ENCODE measurements at regions not wholly inside any gene's neighbourhood (a gene's known extent, or its start where the extent isn't known, plus 50 kb on each side); places are given as distances from the start of the nearest gene placed in this dataset.
"Not testable (repeated sequence)": the region's sequence is repeated elsewhere in the genome, so short reads cannot be mapped to it uniquely, and the experiment has no call there.

DNA sequence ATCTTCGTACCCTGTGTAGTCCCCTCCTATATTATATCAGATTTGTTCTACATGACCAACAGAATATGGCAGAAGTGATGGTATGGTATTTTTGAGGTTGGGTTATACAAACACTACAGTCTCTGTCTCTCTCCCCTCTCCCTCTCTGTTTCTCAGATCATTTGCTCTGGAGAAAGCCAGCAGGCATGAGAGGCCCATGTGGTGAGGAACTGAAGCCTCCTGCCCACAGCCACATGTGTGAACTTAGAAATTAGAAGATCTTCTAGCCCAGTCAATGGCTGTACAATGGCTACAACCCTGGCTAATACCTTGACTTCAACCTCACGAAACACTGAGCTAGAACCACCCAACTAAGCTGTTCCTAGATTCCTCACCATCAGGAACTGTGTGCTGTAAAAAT lies 250.6 kb downstream of the SMAD2 start:
- DNase-seq (ENCODE audit: low spot score): no peak

DNA sequence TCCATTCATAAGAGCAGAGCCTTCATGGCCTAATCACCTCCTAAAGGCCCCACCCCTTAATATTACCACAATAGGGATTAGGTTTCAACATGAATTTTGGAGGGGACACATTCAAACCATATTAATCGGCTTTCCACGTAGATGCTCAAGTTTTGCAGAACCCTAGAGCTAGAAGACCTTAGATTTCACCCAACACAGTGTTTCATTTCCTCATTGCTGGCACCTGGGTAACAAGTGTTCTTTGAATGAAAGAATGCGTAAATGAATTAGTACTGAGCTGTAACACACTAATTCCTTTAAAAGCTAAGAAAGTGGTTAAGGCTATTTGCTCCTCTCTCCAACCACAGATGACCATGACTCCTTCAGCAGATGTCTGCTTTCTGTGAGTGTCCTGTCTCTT lies 252.5 kb downstream of the SMAD2 start:
- DNase-seq (ENCODE audit: low spot score): no peak

DNA sequence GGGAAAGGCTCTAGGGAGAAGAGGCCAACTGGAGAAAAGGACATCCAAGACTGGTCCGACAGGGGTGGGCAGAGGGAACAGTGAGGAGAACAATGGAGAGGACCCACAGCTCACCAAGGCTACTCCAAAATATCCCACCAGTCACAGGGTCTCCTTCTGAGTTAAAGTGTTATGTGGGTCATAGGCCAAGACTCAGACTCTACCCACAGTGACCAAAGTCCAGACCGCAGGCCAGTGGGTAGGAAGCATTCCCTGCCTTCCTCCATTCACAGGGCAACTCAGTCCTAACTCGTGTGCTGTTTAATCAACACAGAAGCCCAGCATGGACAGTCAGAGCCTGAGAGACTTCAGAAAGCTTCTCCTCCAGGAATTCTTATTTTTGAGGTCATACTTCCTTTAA lies 260.6 kb downstream of the SMAD2 start:
- no peak for DNase-seq (ENCODE audit: low spot score)

DNA sequence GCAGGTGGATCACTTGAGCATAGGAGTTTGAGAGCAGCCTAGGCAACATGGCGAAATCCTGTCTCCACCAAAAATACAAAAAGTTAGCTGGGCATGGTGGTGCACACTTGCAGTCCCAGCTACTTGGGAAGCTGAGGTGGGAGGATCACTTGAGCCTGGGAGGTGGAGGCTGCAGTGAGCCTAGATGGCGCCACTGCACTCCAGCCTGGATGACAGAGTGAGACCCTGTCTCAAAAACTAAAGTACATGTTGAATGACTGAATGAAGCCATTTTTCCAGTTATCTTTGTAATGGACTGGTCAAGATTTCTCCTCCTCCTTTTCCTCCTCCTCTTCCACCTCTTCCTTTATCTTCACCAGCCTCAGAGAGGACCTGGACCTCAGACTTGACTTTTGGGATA lies 272.0 kb downstream of the SMAD2 start:
- DNase-seq (ENCODE audit: low spot score): no peak

DNA sequence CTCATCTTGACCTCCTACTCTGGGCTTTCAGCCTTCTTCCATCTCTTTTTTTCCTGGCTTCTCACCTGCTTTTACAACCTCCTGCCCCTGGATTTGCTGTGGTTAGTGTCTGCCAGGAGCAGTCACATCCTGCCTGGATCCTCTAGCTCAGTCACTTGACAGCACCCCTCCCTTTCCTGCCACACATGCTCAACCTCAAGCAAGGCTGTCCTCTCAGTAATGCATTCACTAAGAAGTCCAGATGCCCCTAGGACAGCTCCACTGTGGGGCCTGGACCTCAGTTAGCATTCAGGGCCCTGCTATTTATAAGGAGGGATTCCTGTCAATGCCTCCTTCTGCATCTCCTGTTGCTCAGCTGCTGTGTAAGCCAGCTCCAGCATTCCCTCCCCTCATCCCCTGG lies 275.5 kb downstream of the SMAD2 start:
- DNase-seq (ENCODE audit: low spot score): no peak

DNA sequence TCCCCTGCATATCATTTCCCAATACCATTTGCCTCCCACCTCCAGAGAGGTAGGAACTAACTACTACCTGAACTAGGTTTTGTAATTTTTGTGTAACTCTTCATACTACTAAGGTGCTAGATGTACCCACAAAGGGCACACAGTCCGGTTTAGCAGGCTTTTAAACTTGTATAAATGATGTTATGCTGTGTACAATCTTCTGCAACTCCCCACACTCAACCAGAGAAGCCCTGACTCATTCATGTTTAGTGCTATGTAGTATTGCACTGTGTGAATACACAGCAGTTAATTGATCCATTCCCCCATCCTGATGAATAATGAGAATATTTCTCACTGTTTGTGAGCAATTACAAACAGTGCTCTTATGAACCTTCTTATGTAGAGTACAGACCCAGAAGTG lies 285.6 kb downstream of the SMAD2 start:
- DNase-seq (ENCODE audit: low spot score): no peak

DNA sequence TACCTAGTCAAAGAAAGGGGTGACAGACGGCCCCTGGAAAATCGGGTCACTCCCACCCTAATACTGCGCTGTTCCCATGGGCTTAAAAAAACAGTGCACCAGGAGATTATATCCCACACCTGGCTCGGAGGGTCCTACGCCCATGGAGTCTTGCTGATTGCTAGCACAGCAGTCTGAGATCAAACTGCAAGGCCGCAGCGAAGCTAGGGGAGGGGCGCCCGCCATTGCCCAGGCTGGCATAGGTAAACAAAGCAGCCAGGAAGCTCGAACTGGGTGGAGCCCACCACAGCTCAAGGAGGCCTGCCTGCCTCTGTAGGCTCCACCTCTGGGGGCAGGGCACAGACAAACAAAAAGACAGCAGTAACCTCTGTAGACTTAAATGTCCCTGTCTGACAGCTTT lies 292.9 kb downstream of the SMAD2 start:
- DNase-seq (ENCODE audit: low spot score): not testable (repeated sequence)

DNA sequence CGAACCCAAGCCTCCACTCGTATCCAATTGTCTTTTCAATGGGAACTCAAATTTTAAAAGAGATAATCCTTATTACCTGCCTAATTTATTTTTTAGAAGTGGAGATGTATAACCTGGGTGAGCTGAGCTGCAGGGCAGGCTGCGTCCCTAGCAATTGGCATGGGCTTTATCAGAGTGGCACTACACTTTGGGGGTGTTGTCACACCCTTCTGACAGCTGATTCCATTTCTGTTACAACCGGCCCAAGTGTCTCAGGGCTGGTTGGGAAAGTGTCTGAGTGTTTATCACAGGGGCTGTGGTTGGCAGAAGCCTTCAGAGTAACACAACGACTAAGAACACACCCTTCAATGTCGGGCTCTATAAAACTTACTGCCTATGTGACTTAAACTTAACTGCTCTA lies 295.0 kb downstream of the SMAD2 start:
- DNase-seq (ENCODE audit: low spot score): no peak

DNA sequence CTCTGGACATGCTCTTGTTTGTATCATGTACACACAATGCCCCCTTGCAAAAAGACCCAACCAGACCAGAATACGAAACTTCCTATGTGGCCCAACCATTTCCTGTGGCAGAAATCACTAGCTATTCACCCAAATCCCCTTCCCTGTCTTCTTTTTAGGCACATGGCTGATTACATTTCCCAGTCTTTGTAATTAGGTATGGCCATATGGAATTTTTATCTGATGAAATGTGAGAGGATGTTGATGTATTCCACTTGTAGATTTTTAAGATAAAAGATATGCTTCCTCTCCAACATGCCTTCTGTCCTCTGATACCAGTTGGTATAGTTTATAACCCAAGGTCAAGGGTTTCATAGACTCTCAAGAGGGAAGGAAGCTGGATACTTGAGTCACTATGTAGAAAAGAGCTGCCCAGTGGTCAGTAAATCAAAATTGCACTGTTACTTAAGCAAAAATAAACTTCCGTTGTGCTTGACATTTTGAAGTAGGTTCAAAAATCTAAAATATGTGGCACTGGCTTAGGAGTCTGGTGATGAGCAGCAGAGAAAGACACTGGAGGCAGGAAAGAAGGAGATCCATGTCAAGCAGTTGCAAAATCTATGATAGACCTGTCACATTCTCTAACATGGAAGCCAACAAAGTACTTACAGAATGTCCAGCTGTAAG lies 297.4 kb downstream of the SMAD2 start:
- DNase-seq (ENCODE audit: low spot score): no peak

DNA sequence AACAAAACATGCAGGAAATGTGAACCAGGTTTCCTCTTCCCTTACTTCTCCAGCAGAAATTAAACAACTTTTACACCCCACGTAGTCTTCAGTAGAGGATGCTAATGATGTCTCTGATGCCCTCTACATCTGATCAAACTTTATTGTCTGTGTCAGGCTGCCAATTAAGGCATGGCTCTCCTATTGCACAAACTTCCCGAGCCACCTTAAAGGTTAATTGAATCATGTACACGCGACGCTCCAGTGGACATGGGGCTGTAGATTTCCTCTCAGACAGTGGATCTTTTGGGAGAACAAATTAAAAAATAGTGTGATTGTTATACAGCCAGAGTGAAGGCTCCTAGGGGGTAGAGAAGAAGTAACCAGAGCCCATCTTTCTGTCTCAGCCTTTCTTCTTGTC lies 301.6 kb downstream of the SMAD2 start:
- no peak for DNase-seq (ENCODE audit: low spot score)

DNA sequence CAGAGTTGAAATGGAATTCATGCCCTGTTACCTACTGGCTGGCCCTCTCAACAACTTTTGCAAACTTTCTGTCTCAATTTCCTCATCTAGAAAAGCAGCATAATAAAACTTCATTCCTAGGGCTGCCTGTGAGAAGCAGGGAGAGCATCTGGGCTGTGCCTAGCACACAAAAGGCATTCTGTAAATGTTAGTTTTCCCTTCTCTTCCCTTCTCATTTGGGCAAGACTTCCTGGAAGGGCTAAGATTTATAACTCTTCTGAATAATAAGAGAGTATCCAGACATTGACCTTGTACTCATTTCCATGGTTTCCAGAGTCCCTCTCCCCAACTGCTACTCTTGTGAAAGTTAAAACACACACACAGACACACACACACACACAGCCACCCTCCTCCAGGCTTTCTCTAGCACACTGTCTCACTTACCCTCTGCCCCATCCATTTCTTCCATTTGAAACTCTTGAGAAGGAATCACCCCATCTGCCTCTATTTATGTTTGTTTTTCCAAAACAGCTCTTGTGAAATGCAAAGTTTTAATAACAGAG lies 302.1 kb downstream of the SMAD2 start:
- DNase-seq (ENCODE audit: low spot score): no peak

DNA sequence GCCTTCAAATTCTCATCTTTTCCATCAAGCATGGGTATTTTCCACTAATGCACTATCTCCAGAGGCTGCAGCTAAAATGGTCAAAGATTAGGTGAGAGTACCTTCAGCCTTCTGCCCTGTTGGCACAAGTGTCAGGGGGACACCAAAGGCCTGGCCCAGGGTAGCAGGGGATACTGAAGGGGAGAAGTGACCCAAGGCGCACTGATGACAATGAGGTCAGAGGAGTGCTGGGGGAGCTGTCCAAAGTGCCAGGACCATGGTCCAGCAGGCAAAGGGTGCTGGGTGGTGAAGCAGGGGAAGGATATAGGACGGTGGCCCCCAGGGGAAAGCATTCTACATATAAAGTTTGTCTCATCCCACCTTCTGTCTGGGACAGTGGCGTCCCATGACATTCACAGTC lies 303.4 kb downstream of the SMAD2 start:
- no peak for DNase-seq (ENCODE audit: low spot score)

DNA sequence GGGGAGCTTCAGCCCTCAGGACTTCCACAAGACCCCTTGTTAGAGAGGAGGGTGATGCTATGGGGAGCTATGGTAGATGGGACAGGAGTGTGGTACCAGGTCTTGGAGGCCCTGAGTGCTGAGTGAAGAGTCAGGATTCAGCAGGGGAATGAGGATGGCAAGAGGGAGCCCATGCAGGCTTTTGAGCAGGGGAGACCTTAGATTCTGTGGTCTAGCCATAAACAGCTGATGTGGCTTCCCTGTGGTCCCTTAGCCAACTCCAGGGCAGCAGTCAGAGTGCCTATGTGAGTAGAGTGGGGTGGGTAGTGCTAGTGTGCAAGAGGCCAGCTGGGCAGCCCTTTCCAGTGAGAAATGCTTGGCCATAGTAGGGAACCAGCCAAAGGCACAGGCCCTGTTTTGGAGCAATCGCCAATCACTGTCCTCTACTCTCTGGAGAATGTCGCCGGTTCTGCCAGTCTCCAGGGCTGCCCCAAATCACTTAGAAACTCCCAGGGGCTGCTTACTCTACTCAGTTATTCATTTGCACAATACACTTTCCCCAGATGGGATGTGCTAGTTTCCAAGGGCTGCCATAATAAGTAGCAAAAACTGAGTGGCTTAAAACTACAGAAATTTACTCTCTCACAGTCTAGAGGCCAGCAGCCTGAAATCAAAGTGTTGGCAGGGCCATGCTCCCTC lies 310.5 kb downstream of the SMAD2 start:
- no peak for DNase-seq (ENCODE audit: low spot score)

DNA sequence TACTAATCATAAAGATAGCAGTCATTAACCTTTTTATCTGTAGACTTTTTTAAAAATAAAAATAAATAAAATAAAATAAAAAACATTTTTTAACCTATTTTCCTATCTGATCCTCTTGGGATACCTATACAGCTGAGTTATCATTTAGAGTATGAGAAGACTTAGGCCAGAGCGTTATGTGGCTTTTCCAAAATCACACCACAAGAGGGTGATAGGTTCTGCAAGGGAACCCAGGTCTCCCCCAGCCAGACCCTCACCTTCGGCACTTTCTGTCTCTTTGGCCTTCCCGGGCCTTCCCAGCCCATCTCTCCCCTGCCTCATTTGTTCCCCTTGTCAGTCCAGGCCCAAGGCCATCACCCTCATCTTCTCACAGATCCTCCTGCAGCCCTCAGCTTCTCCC lies 311.7 kb downstream of the SMAD2 start:
- no peak for DNase-seq (ENCODE audit: low spot score)

DNA sequence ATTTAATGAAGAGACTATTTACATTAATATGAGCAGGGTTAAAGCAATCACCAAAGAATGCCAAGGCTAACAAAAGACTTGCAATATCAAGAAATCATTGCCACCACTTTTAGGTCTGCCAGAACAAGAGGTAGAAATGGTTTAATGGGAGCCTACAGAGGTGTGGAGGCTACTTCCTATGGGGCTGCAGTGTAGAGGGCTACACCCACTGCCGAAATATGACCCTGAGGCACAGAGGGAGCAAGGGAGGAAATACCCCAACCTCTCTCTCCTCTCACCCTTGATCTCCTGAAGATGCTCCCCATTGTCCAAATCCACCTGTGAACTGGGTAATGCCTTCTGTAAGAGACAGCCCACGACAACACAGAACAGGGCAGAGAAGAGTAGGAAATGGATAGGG lies 315.4 kb downstream of the SMAD2 start:
- DNase-seq (ENCODE audit: low spot score): no peak

DNA sequence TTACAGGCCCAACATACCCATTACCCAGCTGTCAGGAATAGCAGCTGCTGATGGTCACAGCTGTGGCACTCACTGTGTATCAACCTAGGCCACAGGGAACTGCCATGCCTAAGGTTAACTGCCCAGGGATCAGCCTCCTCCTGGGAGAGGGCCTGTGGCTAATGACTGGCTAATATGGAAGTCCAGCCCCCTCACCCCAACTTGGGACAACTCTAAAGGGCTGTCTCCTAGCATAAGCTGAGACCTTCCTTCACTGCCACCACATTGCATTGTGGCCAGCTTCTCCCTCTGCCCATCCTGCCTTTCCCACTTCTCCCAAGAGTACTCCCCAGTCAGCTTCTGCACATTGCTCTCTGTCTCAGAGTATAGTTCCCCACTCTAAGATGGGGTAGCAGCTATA lies 316.5 kb downstream of the SMAD2 start:
- DNase-seq (ENCODE audit: low spot score): no peak

DNA sequence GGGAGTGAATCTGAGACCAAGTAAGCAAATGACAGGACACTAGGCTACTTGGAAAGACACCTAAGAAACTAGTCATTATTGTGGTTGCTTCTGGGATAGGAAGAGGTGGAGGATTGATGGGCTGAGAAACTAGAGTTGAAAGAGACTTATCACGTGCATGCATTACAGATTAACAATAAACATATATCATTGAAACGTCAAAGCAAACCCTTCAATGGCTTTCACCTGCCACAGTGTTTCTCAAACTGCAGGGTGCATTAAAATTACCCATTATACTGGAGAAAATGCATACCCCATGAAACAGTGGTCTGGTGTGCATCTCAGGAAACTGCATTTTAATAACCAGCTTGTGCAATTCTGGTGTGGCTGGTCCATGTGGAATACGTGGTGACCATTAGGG lies 318.8 kb downstream of the SMAD2 start:
- DNase-seq (ENCODE audit: low spot score): no peak

DNA sequence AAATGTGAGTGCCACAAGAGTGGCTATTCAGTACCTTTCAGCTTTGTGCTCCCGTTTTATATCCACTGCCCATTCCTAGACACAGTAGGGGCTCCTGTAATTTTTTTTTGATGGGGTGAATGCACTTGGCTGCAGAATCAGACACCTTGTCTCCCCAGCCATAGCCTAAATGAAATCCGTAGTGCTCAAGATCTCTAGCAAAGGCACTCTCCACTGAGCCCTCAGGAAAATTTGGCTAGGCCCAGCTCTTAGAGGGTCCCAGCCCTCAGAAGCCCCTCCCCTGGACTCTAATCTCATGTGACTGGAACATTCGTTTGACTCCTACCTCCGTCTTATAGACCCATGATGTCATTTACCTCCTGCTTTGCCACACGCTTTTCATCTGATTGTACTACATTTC lies 323.9 kb downstream of the SMAD2 start:
- DNase-seq (ENCODE audit: low spot score): no peak

DNA sequence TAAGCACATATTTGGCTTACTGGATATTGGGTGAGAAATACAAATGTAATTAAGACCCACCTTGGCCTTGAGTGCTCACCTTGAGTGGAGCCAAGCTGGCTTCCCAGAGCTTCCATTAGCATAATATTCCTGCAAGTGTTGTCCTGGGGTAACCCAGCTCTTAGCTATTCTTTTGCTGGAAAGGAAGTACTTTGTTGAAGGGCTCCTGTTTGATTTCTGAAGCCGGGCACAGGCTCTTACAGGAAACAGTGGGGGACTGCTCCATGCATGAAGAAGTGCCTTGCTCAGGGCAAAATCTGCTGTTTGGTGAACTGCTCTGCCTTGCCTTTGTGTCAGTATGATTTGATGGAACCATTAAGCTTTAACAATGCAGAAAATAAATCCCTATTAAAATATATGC lies 325.4 kb downstream of the SMAD2 start:
- no peak for DNase-seq (ENCODE audit: low spot score)

DNA sequence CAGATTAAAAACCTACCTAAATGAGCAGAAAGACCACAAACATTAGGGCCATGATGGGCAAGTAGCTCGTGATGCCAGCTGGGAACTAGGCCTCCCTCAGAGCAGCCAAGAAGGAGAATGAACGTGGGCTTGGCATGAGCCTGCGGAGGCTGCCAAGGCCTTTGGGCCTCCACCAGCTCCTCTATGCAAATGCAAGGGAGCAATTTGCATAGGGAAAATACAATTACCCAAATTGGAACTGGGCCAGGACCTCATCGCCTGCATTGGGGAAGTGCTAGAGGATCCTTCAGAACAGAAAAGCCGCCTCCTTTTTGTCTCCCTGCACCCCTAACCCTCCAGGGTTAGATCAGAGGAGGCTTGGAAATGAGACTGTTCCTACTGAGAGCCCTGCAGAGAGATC lies 326.4 kb downstream of the SMAD2 start:
- DNase-seq (ENCODE audit: low spot score): no peak

DNA sequence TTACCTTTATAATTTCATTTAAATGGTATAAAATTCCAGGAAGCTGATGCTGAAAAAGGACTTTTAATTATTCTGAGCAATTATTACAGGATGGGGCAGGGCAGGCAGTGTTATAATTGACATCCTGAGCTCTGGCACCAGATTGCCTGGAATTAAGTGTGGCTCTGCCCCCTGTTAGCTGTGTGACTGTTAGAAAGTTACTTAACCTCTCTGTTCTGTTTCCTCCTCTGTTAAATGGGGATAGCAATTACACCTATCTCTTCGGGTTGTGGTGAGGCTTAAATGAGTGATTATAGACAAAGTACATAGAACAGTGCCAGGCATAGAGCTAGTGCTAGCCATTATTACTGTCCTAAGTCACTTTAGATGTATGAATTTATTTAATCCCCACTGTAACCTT lies 327.3 kb downstream of the SMAD2 start:
- DNase-seq (ENCODE audit: low spot score): no peak

DNA sequence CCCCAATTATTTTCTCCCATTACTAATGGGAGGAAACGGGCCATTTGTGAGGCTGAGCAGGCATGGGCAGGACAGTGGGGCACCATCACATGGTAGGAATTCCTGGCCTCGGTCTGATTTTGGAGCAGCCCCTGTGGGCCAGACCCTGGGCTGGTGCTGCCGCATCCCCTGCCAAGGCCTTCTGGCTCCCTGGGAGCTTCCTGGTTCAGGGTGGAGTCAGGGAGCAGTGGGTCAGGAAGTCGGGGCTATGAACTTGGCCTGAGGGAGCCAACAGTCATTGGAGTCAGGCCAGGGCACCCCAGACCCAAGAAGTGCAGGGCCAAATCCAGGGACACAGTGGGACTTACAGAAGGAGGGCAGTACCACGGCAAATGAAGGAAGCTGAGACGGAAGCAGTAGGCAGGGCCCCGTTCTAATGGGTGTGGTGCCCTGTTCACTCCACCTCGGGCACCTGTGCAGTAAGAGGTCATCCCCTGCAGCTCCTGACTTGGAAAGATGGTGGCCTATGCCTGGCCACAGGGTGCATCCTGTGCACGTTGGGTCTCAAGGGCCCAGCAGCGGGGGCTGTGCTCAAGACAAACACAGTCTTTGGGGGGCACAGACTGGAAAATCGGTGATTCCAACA lies 328.1 kb downstream of the SMAD2 start:
- no peak for DNase-seq (ENCODE audit: low spot score)

DNA sequence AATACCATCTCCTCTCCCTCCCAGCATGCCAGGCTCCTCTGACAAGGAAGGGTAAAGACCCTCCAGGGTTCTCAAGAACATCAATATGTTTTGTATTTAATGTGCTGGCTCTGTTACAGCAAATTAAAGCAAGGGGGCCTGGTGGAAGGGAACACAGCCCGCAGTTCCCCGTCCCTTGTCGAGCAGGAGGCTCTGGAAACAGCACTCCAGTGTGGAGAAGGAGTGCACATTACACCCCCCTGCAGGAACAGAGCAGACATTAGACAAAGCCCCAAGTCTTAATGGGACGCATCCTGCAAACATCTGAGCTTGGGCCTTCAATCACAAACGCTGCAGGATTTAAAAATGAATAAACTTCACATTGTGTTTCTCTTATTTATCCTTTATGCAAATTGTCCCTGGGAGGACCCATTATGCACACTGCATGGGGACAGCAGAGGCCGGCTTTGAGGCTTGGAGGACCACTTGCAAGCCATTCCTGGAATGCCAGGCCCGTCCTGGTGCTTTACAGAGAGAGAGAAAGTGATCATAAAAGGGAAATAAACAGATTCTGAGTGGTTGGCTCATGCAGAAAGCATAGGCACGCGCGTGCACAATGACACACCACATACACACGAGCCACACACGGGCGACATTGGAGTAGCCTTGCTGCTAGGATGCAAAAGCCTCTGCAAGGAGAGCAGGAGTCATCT lies 328.7 kb downstream of the SMAD2 start:
- no peak for DNase-seq (ENCODE audit: low spot score)
